ENCODE measurements at regions not wholly inside any gene's neighbourhood (a gene's known extent, or its start where the extent isn't known, plus 50 kb on each side); places are given as distances from the start of the nearest gene placed in this dataset.

DNA sequence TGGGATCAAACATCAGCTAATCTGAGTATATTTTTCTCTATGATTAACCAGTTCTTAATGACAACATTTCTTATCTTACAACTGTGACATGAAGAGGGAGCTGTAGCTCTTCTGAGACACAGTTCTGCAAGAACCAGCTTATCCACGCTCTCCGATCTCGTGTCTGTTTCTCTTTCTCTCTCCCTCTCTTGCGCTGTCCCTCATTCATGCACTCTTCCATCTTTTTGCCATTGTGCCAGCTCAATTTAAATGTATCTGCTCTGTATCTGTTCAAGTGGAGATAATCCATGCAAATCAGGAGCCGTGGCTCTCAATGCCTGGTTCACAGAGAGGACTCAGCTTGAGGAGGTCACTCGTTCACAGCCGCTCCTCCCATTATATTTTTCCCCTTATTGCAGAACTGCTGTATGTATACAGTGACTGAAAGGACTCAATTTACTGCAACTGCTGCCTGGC lies 494.7 kb upstream of the ADGRL2 start:
- H3K9me3 ChIP-seq (ENCODE audit: control insufficient read depth, low read length) = no peaks in the 10 kb centered on the region
- H3K4me3 ChIP-seq (ENCODE audit: extremely low read depth, insufficient read depth, low read length, poor library complexity, severe bottlenecking) = peak overlapping the region; percentile 32
- WGBS, 2 experiments (ENCODE audit: insufficient coverage in 2 of 2) = 0 to 14% methylated on average over 5 of the region's 7 CpGs
- no peaks in the 10 kb centered on the region for H3K36me3 ChIP-seq (ENCODE audit: control insufficient read depth, insufficient read depth, low read length)
- peak overlapping the region; percentile 52 for H3K27ac ChIP-seq (ENCODE audit: low read depth, low read length, severe bottlenecking)
- H3K4me1 ChIP-seq (ENCODE audit: control insufficient read depth, insufficient read depth, low read length, poor library complexity, severe bottlenecking) = peaks cover 7% of the 10 kb centered on the region

DNA sequence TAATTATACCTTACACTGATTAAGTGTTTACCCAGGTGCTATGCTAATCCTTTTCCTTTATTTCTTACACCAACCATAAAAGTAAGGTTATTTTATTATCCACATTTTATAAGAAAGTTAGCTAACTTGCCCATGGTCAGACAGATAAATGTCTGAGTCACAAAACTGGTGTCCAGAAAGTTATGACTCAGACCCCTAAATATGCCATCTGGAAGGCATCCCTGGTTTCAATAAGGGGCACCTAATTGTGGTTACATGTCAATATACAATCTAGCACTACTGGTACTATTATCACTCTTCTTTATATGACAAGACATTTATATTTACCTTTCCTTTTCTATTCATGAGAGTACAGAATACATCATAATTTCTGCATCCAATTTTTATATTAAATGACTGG lies 496.5 kb upstream of the ADGRL2 start:
- H3K4me1 ChIP-seq (ENCODE audit: control insufficient read depth, insufficient read depth, low read length, poor library complexity, severe bottlenecking) = peaks cover 7% of the 10 kb centered on the region
- no peak overlapping the region for H3K4me3 ChIP-seq (ENCODE audit: extremely low read depth, insufficient read depth, low read length, poor library complexity, severe bottlenecking)
- H3K27ac ChIP-seq (ENCODE audit: low read depth, low read length, severe bottlenecking) = no peak overlapping the region
- no peaks in the 10 kb centered on the region for H3K9me3 ChIP-seq (ENCODE audit: control insufficient read depth, low read length)
- H3K36me3 ChIP-seq (ENCODE audit: control insufficient read depth, insufficient read depth, low read length) = no peaks in the 10 kb centered on the region

DNA sequence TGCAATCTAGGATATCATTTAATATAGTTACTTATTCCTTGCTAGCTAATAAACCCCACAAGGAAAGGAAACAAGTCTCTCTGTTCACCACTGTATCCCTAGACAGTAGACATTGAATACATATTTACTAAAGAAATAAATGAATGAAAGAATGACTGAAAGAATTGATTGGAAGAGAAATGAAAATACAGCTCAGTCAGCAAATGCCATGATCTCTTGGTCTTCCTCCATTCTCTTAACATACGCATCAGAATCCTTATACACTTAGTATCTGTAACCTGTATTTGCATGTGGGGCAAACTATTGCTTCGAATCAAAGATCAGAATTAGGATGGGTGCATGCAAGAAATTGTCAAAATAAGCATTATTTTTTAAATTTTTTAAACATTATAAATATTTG lies 500.8 kb upstream of the ADGRL2 start:
- Histone ChIP-seq H3K36me3 (ENCODE audit: control insufficient read depth, insufficient read depth, low read length) (no peaks in the 10 kb centered on the region), H3K4me1 (ENCODE audit: control insufficient read depth, insufficient read depth, low read length, poor library complexity, severe bottlenecking) (peaks cover 3% of the 10 kb centered on the region), H3K4me3 (ENCODE audit: extremely low read depth, insufficient read depth, low read length, poor library complexity, severe bottlenecking) (no peak overlapping the region), H3K9me3 (ENCODE audit: control insufficient read depth, low read length) (no peaks in the 10 kb centered on the region), H3K27ac (ENCODE audit: low read depth, low read length, severe bottlenecking) (no peak overlapping the region)
- WGBS, 2 experiments (ENCODE audit: insufficient coverage in 2 of 2) = no CpG with 5 or more reads among the region's 2 CpGs

DNA sequence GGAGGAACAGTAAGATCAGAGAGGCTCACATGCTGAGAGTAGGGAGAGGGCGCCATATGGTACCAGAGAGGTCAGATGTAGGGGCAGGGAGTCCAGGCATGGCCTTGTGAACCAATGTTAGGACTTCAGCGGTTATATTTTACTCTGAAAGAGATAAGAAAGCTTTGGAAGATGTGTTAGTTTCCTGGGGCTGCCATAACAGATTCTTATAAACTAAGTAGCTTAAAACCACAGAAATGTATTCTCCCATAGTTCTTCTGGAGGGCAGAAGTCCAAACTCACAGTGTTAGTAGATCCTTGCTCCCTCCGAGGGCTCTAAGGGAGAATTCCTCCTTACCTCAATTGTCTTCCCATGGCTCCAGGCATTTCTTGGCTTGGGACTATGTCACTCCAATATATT lies 502.5 kb upstream of the ADGRL2 start:
- 76 to 83% methylated on average over 2 of the region's 3 CpGs for WGBS, 2 experiments (ENCODE audit: insufficient coverage in 2 of 2)
- Histone ChIP-seq H3K36me3 (ENCODE audit: control insufficient read depth, insufficient read depth, low read length) (no peaks in the 10 kb centered on the region), H3K4me3 (ENCODE audit: extremely low read depth, insufficient read depth, low read length, poor library complexity, severe bottlenecking) (no peak overlapping the region)

DNA sequence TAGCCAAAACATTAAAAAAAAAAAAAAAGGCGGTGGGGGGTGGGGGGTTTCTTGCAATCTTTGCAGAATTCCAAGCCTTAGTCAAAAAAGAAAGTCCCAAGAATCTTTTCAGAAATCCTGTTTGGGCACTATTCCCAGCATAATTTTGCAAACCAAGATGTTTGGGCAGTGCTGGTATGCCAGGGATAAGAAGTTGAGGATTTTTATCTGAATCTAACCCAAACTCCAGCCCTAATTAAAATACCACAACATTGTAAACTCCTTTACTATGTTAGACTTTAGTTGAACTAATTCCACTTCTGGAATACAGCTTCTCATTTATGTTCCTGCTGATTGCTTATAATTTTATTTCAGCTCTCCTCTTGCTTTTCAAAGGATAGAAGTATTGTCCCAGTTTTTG lies 504.1 kb upstream of the ADGRL2 start:
- no CpG with 5 or more reads among the region's 1 CpG for WGBS, 2 experiments (ENCODE audit: insufficient coverage in 2 of 2)
- H3K36me3 ChIP-seq (ENCODE audit: control insufficient read depth, insufficient read depth, low read length) = no peaks in the 10 kb centered on the region
- no peaks in the 10 kb centered on the region for H3K4me1 ChIP-seq (ENCODE audit: control insufficient read depth, insufficient read depth, low read length, poor library complexity, severe bottlenecking)
- no peaks in the 10 kb centered on the region for H3K9me3 ChIP-seq (ENCODE audit: control insufficient read depth, low read length)
- H3K4me3 ChIP-seq (ENCODE audit: extremely low read depth, insufficient read depth, low read length, poor library complexity, severe bottlenecking) = no peak overlapping the region
- H3K27ac ChIP-seq (ENCODE audit: low read depth, low read length, severe bottlenecking) = no peak overlapping the region

More for the DNA sequence above, 502.5 kb upstream of the ADGRL2 start:
- H3K27ac ChIP-seq (ENCODE audit: low read depth, low read length, severe bottlenecking) = no peak overlapping the region
- H3K4me1 ChIP-seq (ENCODE audit: control insufficient read depth, insufficient read depth, low read length, poor library complexity, severe bottlenecking) = no peaks in the 10 kb centered on the region
- H3K9me3 ChIP-seq (ENCODE audit: control insufficient read depth, low read length) = no peaks in the 10 kb centered on the region

DNA sequence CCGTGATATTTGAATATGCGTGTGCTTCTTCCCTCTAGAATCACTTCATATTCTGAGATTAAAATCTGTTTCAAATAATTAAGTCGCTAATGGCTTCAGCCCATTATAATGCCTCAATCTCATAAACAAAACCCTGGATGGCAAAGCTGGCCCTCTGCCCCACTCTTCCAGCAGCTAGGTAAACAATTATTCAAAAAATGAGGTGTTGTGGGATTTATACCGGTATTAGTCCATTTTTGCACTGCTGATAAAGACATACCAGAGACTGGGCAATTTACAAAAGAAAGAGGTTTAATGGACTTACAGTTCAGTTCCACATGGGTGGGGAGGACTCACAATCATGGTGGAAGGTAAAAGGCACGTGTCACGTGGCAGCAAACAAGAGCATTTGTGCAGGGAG lies 510.4 kb upstream of the ADGRL2 start:
- Histone ChIP-seq H3K27ac (ENCODE audit: low read depth, low read length, severe bottlenecking) (no peak overlapping the region), H3K36me3 (ENCODE audit: control insufficient read depth, insufficient read depth, low read length) (no peaks in the 10 kb centered on the region), H3K4me3 (ENCODE audit: extremely low read depth, insufficient read depth, low read length, poor library complexity, severe bottlenecking) (no peak overlapping the region), H3K4me1 (ENCODE audit: control insufficient read depth, insufficient read depth, low read length, poor library complexity, severe bottlenecking) (no peaks in the 10 kb centered on the region), H3K9me3 (ENCODE audit: control insufficient read depth, low read length) (no peaks in the 10 kb centered on the region)
- WGBS, 2 experiments (ENCODE audit: insufficient coverage in 2 of 2) = 92% methylated on average over 5 of the region's 6 CpGs; no CpG with 5 or more reads in 1 of the 2 experiments

DNA sequence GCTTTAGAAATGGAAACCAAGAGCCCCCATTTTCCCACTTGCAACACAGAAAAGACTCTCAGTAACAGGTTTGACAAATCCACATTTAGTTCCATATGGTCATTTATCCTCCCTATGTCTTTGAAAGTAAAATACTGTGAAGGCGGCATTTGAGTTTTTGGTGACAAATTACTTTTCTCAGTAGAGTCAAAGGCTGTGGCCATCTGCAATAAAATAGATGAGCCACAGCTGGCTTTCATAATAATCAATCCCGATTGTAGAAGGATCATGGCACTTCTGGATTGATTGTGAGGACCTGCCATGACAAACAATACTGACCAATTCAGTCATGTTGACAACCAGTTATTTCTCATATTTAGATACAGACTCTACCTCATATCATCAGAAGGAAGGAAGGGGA lies 512.0 kb upstream of the ADGRL2 start:
- Histone ChIP-seq H3K4me3 (ENCODE audit: extremely low read depth, insufficient read depth, low read length, poor library complexity, severe bottlenecking) (no peak overlapping the region), H3K9me3 (ENCODE audit: control insufficient read depth, low read length) (no peaks in the 10 kb centered on the region), H3K4me1 (ENCODE audit: control insufficient read depth, insufficient read depth, low read length, poor library complexity, severe bottlenecking) (no peaks in the 10 kb centered on the region), H3K27ac (ENCODE audit: low read depth, low read length, severe bottlenecking) (no peak overlapping the region), H3K36me3 (ENCODE audit: control insufficient read depth, insufficient read depth, low read length) (no peaks in the 10 kb centered on the region)
- WGBS, 2 experiments (ENCODE audit: insufficient coverage in 2 of 2) = 100% methylated on average over 1 of the region's 2 CpGs; no CpG with 5 or more reads in 1 of the 2 experiments

DNA sequence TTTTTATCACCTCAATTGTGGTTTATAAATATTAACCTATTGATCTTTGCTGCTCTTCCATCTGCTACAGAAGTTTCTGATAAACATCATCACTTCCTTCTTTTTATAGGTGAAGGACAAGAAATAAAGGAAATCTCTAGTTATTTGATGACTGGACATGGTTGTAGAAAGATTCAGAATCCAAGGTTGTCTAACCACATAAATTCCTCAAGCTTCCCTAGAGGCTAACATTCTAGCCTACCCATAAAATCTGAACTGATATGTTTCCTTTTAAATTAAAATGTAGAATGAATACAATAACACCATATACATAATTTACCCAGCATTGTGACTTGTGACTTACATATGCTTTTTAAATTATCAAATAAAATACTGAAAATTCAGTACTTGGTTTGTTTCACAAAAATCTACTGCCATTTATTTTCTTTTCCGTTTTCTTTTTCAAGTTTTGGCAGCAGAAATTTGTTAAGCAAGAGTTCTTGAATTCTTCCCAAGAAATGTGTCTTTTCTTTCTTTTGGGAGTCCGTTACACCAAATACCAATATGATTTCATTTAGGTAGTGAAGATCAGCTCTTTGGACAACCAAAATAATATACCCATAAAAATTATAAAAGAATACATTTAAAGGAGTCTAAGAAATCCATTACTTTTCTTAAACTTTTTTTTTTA lies 513.2 kb upstream of the ADGRL2 start:
- Histone ChIP-seq H3K4me1 (ENCODE audit: control insufficient read depth, insufficient read depth, low read length, poor library complexity, severe bottlenecking) (peaks cover under 1% of the 10 kb centered on the region), H3K27ac (ENCODE audit: low read depth, low read length, severe bottlenecking) (no peak overlapping the region), H3K4me3 (ENCODE audit: extremely low read depth, insufficient read depth, low read length, poor library complexity, severe bottlenecking) (no peak overlapping the region), H3K9me3 (ENCODE audit: control insufficient read depth, low read length) (no peaks in the 10 kb centered on the region), H3K36me3 (ENCODE audit: control insufficient read depth, insufficient read depth, low read length) (no peaks in the 10 kb centered on the region)
- no CpG with 5 or more reads among the region's 2 CpGs for WGBS, 2 experiments (ENCODE audit: insufficient coverage in 2 of 2)

DNA sequence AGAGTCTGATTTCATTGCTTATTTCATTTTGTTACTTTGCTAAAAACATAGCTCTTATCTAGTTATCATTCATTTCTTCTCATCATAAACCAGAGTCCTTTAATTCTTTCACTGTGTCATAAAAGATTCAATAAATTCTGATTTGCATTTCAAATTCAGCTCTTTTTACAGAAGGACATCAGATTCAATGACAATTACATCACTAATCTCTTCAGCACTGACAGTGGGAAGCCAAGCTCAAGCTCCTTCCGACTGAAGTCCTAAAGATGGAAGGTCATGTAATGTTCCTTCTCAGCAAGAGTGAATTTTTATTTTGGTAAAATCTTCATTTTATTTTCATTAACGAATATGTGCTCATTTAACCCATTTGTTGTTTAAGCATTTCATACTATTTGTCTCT lies 530.7 kb upstream of the ADGRL2 start:
- no peak overlapping the region for H3K27ac ChIP-seq (ENCODE audit: low read depth, low read length, severe bottlenecking)
- no peaks in the 10 kb centered on the region for H3K9me3 ChIP-seq (ENCODE audit: control insufficient read depth, low read length)
- no peak overlapping the region for H3K4me3 ChIP-seq (ENCODE audit: extremely low read depth, insufficient read depth, low read length, poor library complexity, severe bottlenecking)
- H3K4me1 ChIP-seq (ENCODE audit: control insufficient read depth, insufficient read depth, low read length, poor library complexity, severe bottlenecking) = no peaks in the 10 kb centered on the region
- no CpG with 5 or more reads among the region's 2 CpGs for WGBS, 2 experiments (ENCODE audit: insufficient coverage in 2 of 2)
- no peaks in the 10 kb centered on the region for H3K36me3 ChIP-seq (ENCODE audit: control insufficient read depth, insufficient read depth, low read length)

DNA sequence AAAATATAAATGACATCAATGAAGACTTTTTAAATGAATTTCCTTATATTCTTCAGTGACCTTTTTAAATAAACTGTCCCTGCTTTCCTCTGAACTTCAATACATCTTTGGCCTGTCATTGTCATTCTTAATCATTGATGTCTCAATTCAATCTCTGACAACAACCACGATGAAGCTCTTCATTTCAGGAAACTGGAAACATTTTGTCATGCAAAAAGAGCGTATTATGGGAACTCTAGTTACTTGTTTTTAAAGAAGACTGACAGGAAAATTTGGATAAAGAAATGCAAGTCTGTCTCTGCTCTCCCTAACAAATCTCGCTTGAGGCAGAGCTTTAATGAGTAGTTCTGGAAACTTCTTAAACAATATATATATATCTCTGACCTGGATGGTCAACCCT lies 535.8 kb upstream of the ADGRL2 start:
- no peaks in the 10 kb centered on the region for H3K36me3 ChIP-seq (ENCODE audit: control insufficient read depth, insufficient read depth, low read length)
- no peak overlapping the region for H3K4me3 ChIP-seq (ENCODE audit: extremely low read depth, insufficient read depth, low read length, poor library complexity, severe bottlenecking)
- WGBS, 2 experiments (ENCODE audit: insufficient coverage in 2 of 2) = no CpG with 5 or more reads among the region's 3 CpGs

DNA sequence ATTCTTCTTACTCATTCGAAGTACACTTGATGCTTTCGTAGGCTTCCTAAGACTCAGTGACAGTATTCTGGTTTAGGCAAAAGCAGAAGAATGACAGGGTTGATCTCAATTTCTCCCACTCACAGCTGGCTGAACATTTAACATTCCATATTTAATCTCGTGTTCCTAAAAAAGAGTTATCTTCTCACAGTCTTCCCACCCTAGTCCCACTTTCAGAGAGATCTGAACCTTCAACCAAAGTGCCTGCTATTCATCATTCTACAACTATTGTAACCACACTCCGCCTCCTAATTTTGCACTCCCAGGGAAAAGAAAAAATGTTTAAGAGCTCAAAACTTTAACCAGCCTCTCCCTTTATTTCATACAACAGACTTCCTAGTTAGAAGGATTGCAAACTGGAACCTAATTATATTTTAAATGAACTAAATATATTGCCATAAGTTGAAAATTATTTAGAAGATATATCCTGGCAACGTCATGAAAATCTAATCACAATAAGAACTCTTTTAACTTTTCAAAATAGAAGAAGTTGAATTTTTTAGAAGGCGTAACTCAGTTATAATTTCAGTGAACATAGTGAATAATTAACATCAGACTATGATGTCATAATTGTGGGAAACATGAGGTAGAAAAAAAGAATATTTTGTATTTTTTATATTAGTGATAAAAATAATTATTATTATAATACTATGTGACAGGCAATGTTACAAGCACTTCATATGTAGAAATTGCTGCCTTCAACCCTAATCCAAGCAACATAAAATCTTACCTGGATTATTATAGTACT lies 540.9 kb upstream of the ADGRL2 start:
- no peak overlapping the region for H3K27ac ChIP-seq (ENCODE audit: low read depth, low read length, severe bottlenecking)
- no peaks in the 10 kb centered on the region for H3K9me3 ChIP-seq (ENCODE audit: control insufficient read depth, low read length)
- no peaks in the 10 kb centered on the region for H3K36me3 ChIP-seq (ENCODE audit: control insufficient read depth, insufficient read depth, low read length)
- H3K4me3 ChIP-seq (ENCODE audit: extremely low read depth, insufficient read depth, low read length, poor library complexity, severe bottlenecking) = no peak overlapping the region
- H3K4me1 ChIP-seq (ENCODE audit: control insufficient read depth, insufficient read depth, low read length, poor library complexity, severe bottlenecking) = no peaks in the 10 kb centered on the region
- WGBS, 2 experiments (ENCODE audit: insufficient coverage in 2 of 2) = 91 to 93% methylated on average over 4 of the region's 6 CpGs

More for the DNA sequence above, 535.8 kb upstream of the ADGRL2 start:
- Histone ChIP-seq H3K9me3 (ENCODE audit: control insufficient read depth, low read length) (no peaks in the 10 kb centered on the region), H3K4me1 (ENCODE audit: control insufficient read depth, insufficient read depth, low read length, poor library complexity, severe bottlenecking) (no peaks in the 10 kb centered on the region), H3K27ac (ENCODE audit: low read depth, low read length, severe bottlenecking) (no peak overlapping the region)
